HG02852 (cell line): ENCODE measurements at regions not wholly inside any gene's neighbourhood (a gene's known extent, or its start where the extent isn't known, plus 50 kb on each side); places are given as distances from the start of the nearest gene placed in this dataset.
"Not testable (repeated sequence)": the region's sequence is repeated elsewhere in the genome, so short reads cannot be mapped to it uniquely, and the experiment has no call there.

Experiments
- ATAC-seq: cut with Tn5 transposase; IDR thresholded peaks from one replicate; pipeline ENCODE4 v1.9.1; 2021; ENCODE audit warnings: mild to moderate bottlenecking, moderate library complexity; ENCODE audit not compliant: unreplicated experiment

DNA sequence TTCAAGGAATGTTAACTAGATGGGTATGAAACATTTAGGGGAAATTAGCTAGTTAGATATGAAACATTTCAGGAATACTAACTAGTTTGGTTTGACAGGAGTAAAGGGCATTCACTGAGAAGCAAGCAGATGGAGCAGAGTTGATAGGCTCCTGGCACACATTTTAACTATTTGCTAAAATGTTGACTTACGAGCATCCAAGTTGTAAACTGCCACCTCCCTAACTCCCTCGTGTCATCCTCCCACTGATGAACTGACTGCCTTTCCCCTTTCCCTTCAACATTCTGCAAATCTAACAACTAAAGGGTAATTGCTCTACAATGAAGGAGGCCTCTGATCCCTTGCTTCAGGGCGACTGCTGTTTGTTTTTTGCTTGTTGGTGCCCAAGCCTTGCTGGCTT is 580.4 kb upstream of the FAM98A start:
- ATAC-seq, result no peak

DNA sequence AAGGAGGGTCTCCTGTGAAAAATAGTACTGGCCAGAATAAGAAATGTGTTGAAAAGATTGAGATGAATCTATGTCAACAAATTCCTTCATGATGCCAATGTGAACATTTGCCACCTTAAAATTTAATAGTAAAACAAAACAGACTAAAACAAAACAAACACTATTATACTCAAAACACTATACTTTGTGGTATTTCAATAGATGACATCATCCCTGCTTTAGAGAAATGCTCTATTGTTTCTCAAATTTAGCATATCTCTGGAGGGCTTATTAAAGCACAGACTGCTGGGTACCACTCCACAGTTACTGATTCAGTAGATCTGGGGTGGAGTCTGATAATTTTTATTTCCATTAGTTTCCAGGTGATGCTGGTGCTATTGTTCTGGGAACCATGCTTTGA is 579.4 kb upstream of the FAM98A start:
- ATAC-seq, result no peak

GRCh38 chr2:34176693-34177092 is 577.6 kb upstream of the FAM98A start:
- ATAC-seq, result no peak

DNA sequence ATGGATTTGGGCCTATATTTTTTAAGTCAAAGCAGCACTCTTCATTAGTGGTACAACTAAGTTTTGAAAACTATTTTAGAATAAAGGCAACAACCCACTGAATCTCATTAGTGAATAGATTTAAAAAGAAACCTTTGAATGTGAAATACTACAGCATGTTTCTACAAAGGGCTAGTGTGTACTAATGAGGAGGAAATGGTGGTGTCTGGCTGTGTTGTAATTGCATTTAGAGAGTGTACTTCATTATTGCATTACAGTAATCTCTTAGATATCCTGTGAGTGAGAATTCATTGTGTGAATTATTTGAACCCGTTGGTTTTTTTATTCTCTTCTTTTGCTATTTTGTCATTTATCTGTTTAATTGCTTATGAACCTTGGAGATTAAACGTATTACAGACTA is 575.4 kb upstream of the FAM98A start:
- ATAC-seq, result no peak

DNA sequence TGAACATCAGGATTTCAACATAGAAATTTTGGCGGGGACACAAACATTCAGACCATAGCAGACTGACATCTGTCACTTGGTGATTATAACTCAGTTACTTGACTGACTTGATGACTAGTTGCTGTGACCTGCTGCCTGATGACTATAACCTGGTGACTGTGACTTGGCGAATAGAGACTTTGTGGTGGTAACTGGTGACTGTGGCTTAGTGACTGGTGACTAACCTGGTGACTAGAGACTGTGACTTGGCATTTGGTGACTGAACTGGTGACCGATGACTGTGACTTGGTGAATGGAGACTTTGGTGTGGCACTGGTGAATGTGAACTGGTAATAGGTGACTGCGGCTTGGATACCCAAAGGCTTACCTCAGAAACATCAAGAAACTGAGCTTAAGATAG is 563.1 kb upstream of the FAM98A start:
- ATAC-seq, result no peak

DNA sequence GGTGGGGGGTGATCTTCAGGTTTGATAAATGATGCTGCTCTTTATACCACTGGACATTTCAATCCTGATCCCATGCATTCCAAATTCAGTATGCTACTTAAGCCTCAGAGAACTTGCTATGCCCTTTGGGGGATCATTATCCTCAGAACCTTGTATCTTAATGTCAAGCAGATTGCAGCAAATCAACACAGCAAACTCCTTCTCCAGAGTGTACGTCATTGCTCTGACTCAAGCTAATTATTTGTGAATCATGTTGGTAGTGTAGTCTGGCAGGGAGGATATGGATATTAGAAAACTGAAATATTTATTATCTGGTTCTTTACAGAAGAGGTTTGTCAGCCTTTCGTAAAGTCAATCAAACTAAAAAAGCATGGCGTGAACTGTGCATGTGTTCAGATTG is 562.5 kb upstream of the FAM98A start:
- ATAC-seq, result no peak

GRCh38 chr2:34159901-34160300 is 560.8 kb upstream of the FAM98A start:
- ATAC-seq, result no peak

GRCh38 chr2:34153484-34153883 is 554.4 kb upstream of the FAM98A start:
- no peak for ATAC-seq

- no peak for ATAC-seq
Measured at GRCh38 chr2:34147780-34148179, 548.7 kb upstream of the FAM98A start.

DNA sequence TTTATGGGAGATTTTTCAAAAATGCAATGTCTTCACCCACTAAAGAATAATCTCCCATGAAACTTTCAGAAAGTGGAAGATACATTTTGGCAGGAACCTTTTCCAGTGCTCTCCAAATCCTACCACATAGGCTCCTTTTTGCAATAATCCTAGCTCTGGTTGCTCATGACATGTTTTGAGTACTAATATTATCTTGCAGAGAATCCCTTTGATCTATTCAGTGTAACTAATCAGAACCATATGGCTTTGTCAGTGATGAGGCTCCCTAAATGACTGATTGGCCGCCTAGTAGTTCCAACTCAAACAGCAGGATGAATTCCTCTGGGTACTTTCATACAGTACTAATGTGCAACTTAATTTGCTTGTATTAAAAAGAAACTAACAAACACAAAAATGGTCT is 544.0 kb upstream of the FAM98A start:
- no peak for ATAC-seq

DNA sequence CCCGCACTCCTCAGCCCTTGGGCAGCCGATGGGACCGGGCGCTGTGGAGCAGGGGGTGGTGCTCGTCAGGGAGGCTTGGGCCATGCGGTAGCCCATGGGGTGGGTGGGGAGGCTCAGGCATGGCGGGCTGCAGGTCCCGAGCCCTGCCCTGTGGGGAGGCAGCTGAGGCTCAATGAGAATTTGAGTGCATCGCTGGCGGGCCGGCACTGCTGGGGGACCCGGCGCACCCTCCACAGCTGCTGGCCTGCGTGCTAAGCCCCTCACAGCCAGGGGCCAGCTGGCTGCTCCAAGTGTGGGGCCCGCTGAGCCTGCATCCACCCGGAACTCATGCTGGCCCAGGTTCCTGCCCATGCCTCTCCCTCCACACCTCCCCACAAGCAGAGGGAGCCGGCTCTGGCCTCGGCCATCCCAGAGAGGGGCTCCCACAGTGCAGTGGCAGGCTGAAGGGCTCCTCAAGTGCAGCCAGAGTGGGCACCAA is 543.5 kb upstream of the FAM98A start:
- not testable (repeated sequence) for ATAC-seq

DNA sequence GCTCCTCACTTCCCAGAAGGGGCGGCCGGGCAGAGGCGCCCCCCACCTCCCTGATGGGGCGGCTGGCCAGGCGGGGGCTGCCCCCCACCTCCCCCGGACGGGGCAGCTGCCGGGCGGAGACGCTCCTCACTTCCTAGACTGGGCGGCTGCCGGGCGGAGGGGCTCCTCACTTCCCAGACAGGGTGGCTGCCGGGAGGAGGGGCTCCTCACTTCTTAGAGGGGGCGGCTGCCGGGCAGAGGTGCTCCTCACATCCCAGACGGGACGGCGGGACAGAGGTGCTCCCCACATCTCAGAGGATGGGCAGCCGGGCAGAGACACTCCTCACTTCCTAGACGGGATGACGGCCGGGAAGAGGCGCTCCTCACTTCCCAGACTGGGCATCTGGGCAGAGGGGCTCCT is 534.0 kb upstream of the FAM98A start:
- ATAC-seq, result not testable (repeated sequence)

DNA sequence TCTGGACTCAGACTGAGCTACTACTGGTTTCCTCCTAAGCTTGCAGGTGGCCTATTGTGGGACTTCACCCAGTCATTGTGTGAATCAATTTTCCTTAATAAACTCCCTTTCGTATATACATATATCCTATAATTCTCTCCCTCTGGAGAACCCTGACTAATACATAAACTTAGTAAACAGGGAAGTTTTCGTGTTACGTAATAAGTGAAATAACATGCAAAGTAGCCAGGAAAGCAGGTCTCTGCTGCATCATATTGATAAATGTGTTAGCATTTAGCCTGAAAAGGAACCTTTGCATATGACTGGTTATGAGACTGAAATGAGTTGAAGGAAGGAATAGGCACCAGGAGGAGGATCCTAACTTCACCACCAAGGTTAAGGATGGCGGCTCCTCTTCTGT is 527.2 kb upstream of the FAM98A start:
- no peak for ATAC-seq

- no peak for ATAC-seq
Measured at GRCh38 chr2:34123996-34124785, 525.1 kb upstream of the FAM98A start.

DNA sequence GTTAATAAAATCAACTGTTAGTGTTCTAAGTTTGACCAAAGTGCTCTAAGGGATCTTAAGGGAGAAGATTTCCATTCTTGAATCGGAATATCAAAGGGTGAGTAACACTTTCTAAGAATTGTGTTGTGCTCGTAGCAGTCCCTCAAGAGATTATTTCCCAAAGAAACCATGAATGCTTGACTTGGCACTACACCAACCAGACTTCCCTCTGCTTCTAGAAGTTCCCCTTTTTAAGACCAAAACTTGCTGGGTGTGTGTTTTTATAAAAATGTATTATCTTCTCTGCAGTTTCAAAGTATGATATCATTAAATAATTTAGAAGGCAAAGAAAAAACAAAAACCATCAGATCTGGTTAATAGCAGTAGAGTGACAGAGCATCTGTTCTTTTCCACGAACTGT is 522.0 kb upstream of the FAM98A start:
- ATAC-seq, result no peak

DNA sequence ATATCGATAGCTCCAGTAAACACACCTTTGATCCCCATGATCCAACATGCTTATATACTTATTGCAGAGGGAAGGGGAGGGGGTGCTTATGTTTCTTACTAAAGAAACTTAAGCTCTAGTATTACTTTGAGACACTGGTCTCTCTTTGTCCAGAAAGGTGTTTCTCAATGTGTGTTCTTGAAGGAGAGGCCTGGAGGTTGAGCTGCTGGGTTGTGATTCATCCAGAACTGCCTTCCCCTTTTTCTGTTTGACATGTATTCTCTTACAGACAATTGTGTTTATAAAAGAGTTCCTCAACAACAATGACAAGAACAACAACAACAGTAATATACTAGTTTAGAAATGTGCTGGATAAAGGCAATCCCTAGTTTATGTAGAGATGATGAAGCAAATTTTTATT is 516.0 kb upstream of the FAM98A start:
- ATAC-seq, result no peak

- no peak for ATAC-seq
Measured at GRCh38 chr2:34112161-34112560, 513.1 kb upstream of the FAM98A start.

GRCh38 chr2:34110392-34110791 is 511.3 kb upstream of the FAM98A start:
- ATAC-seq, result no peak

GRCh38 chr2:34107811-34108210 is 508.7 kb upstream of the FAM98A start:
- ATAC-seq, result no peak

GRCh38 chr2:34105006-34105767 is 506.1 kb upstream of the FAM98A start:
- ATAC-seq, result no peak

- no peak for ATAC-seq
Measured at GRCh38 chr2:34104601-34105000, 505.5 kb upstream of the FAM98A start.

- no peak for ATAC-seq
Measured at GRCh38 chr2:34103437-34103836, 504.3 kb upstream of the FAM98A start.
